CD4-positive, alpha-beta T cell (primary cell): ENCODE measurements at regions not wholly inside any gene's neighbourhood (a gene's known extent, or its start where the extent isn't known, plus 50 kb on each side); places are given as distances from the start of the nearest gene placed in this dataset.

Source experiments
- ATAC-seq: fragments of 200-7000 bp; cut with Tn5 transposase; one replicate; pipeline ENCODE4 v1.10.0; 2022; ENCODE audit warnings: mild to moderate bottlenecking; ENCODE audit not compliant: poor library complexity
- CTCF ChIA-PET: fragments of 350-600 bp; sonication (Branson Sonifier 250); formaldehyde crosslinking; loops from one replicate; lab custom pipeline; 2021; ENCODE audit warnings: antibody characterized with exemption, inconsistent platforms; lab: Charles Lee
- POLR2A ChIA-PET: fragments of 350-600 bp; sonication (Branson Sonifier 250); formaldehyde crosslinking; loops from one replicate; lab custom pipeline; 2021; ENCODE audit warnings: antibody characterized with exemption, inconsistent platforms; lab: Charles Lee
- DNase-seq, 14 experiments: peaks; one replicate each; pipeline ENCODE4 v3.0.0-alpha.2; 2013 to 2020; ENCODE audit warnings: mixed read lengths in 2 of 14
- H3K27ac ChIP-seq, 2 donors: one replicate each; pipeline versions ENCODE4 v1.5.1 to v1.7.0; 2013; ENCODE audit warnings: low read length in 2 of 2, low read depth in 1 of 2, mild to moderate bottlenecking in 1 of 2
- H3K27me3 ChIP-seq, 2 experiments: 1 replicate in 1 of 2; 2 replicates in 1 of 2; pipeline versions ENCODE4 v1.6.1 to v1.7.0; 2013; ENCODE audit warnings: low read length in 2 of 2, control low read depth in 1 of 2, mild to moderate bottlenecking in 1 of 2, moderate library complexity in 1 of 2; ENCODE audit not compliant: insufficient read depth in 2 of 2, control insufficient read depth in 1 of 2
- H3K36me3 ChIP-seq: one replicate; pipeline ENCODE4 v1.6.1; 2013; ENCODE audit warnings: low read length, control low read depth; ENCODE audit not compliant: insufficient read depth
- H3K4me1 ChIP-seq: one replicate; pipeline ENCODE4 v1.6.1; 2013; ENCODE audit warnings: low read length, control low read depth; ENCODE audit not compliant: insufficient read depth
- H3K4me3 ChIP-seq: one replicate; pipeline ENCODE4 v1.5.1; 2013; ENCODE audit warnings: mild to moderate bottlenecking, low read length, moderate library complexity
- H3K9me3 ChIP-seq, 2 experiments: 1 replicate in 1 of 2; 2 replicates in 1 of 2; pipeline versions ENCODE4 v1.6.1 to v1.7.0; 2013; ENCODE audit warnings: low read length in 2 of 2, mild to moderate bottlenecking in 2 of 2, control low read depth in 1 of 2, moderate library complexity in 1 of 2; ENCODE audit not compliant: control insufficient read depth in 1 of 2, insufficient read depth in 1 of 2
- H3K27ac Mint-ChIP-seq: one replicate; pipeline ENCODE4 v1.8.0; 2020; ENCODE audit warnings: mixed read lengths
- H3K27me3 Mint-ChIP-seq: one replicate; pipeline ENCODE4 v1.8.0; 2021; ENCODE audit warnings: mixed read lengths
- H3K36me3 Mint-ChIP-seq: one replicate; pipeline ENCODE4 v1.8.0; 2021; ENCODE audit warnings: low read depth, mixed read lengths
- H3K4me1 Mint-ChIP-seq: one replicate; pipeline ENCODE4 v1.8.0; 2021; ENCODE audit warnings: low read depth, mixed read lengths
- H3K4me3 Mint-ChIP-seq: one replicate; pipeline ENCODE4 v1.8.0; 2020; ENCODE audit warnings: mild to moderate bottlenecking, mixed read lengths
- H3K9me3 Mint-ChIP-seq: one replicate; pipeline ENCODE4 v1.8.0; 2020; ENCODE audit warnings: mixed read lengths
- intact Hi-C, 2 experiments: fragments of 100-400 bp; cut with DNase I in 1 of 2; cut with micrococcal nuclease in 1 of 2; formaldehyde crosslinking; loops; one replicate each; pipeline versions ENCODE4 v1.15.1 to v1.9.0; 2023 to 2025; cut with DNase I, micrococcal nuclease
- TF ChIP-seq, protein P1 (sequence below): fragments of 200-600 bp; IDR thresholded peaks from one replicate; pipeline ENCODE4 v1.8.0; 2022; ENCODE audit warnings: antibody characterized with exemption, mild to moderate bottlenecking

DNA sequence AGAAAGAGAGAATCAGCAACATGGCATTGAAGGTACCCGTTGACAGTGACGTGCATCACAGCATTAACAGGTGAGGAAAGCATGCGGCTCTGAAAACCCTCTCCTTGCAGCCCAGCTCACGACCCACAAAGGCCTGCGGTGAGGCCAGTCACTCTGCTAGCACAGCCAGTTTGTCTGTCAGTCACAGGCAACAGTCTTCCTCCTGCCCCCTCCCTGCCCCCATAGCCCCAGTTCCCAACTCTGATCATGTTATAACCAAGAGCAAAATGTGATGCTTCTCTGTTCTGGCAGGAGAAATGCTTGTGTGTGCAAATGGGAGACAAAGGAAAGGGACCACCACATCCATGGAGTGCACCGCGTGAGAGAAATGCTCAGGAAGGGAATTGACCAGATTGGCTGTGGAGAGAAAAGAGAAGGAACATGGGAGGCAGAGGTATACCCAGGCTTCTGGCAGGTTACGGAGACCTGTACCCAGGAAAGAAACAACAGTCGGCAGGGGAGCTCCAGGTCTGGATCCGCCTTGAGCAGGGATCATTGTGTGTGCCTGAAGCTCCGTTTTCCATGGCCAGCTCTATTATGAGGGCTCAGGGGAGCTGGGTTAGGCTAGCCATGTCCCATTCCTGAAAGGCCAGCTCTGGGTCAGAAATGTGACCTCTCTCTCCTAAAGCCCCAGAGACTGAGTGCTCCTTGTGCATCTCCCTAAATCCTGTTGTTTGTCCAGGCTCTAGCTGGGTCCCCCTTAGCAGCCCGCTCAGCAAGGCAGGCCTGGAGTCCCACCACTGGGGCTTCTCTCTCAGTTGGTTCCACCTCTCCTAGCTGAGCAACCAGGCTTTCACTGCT lies 139.7 kb upstream of the MAMLD1 start:
- TF ChIP-seq, protein P1, sequence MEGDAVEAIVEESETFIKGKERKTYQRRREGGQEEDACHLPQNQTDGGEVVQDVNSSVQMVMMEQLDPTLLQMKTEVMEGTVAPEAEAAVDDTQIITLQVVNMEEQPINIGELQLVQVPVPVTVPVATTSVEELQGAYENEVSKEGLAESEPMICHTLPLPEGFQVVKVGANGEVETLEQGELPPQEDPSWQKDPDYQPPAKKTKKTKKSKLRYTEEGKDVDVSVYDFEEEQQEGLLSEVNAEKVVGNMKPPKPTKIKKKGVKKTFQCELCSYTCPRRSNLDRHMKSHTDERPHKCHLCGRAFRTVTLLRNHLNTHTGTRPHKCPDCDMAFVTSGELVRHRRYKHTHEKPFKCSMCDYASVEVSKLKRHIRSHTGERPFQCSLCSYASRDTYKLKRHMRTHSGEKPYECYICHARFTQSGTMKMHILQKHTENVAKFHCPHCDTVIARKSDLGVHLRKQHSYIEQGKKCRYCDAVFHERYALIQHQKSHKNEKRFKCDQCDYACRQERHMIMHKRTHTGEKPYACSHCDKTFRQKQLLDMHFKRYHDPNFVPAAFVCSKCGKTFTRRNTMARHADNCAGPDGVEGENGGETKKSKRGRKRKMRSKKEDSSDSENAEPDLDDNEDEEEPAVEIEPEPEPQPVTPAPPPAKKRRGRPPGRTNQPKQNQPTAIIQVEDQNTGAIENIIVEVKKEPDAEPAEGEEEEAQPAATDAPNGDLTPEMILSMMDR = no peak
- intact Hi-C loops = no loop called here
- H3K9me3 Mint-ChIP-seq = no peaks in the 10 kb centered on the region
- no peaks in the 10 kb centered on the region for H3K27me3 Mint-ChIP-seq
- H3K27ac ChIP-seq = no peak overlapping the region
- ATAC-seq = no peak
- no peak overlapping the region for H3K27ac Mint-ChIP-seq
- no peak overlapping the region for H3K4me3 Mint-ChIP-seq
- H3K4me1 Mint-ChIP-seq = no peaks in the 10 kb centered on the region
- no peaks in the 10 kb centered on the region for H3K9me3 ChIP-seq
- no peaks in the 10 kb centered on the region for H3K27me3 ChIP-seq
- no peak for DNase-seq
- no peaks in the 10 kb centered on the region for H3K36me3 Mint-ChIP-seq
- no peaks in the 10 kb centered on the region for H3K4me1 ChIP-seq
- ChIA-PET CTCF (no interaction called here), POLR2A (no interaction called here)
- no peak overlapping the region for H3K4me3 ChIP-seq
- H3K36me3 ChIP-seq = no peaks in the 10 kb centered on the region

DNA sequence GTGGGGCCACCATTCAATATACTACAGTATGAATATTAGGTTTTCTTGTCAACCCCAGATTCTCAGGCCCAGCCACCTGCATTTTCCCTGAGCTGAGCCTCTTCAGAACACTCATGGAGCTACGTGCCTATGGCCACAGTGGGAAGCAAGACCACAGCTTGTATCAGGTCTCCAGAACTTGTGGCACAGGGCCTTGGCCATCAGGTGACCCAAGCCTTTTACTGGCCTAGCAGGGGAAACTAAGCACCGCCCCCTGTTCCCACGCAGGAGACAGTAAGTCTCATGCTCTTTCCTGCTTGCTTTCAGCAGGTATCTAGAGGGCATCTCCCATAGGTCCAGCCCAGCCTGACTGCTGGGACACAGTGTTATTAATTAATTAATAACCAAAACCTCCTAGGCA lies 138.4 kb upstream of the MAMLD1 start:
- TF ChIP-seq, protein P1 = no peak
- intact Hi-C loops = no loop called here
- DNase-seq (no peak), ATAC-seq (no peak)
- Mint-ChIP-seq H3K27ac (no peak overlapping the region), H3K27me3 (no peaks in the 10 kb centered on the region), H3K36me3 (no peaks in the 10 kb centered on the region), H3K9me3 (no peaks in the 10 kb centered on the region), H3K4me1 (no peaks in the 10 kb centered on the region), H3K4me3 (no peak overlapping the region)
- Histone ChIP-seq H3K27ac (no peak overlapping the region), H3K4me3 (no peak overlapping the region), H3K9me3 (no peaks in the 10 kb centered on the region), H3K36me3 (no peaks in the 10 kb centered on the region), H3K27me3 (no peaks in the 10 kb centered on the region), H3K4me1 (no peaks in the 10 kb centered on the region)
- ChIA-PET POLR2A (no interaction called here), CTCF (no interaction called here)

DNA sequence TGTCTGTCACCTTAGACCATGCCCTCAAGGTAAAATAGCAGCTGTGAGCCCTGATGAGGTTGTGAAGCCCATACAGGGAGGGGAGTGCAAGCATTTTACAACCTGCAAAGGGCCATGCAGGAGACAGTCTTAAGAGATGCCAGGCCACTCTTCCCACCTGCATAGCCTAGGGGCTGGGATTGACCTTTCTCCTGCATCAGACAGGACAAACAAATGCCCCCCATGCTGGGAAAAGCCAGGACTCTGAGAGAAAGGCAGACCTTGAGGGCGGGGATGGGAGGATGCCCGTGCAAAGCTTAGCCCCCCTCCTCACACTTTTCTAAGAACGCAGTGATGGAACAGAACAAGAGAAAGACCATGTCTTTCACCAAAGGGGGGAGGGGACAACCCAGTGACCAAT lies 137.9 kb upstream of the MAMLD1 start:
- H3K27ac ChIP-seq = no peak overlapping the region
- ChIA-PET CTCF (no interaction called here), POLR2A (no interaction called here)
- intact Hi-C loops = no loop called here
- TF ChIP-seq, protein P1 = no peak
- ATAC-seq = no peak
- no peaks in the 10 kb centered on the region for H3K36me3 ChIP-seq
- Mint-ChIP-seq H3K4me3 (no peak overlapping the region), H3K27me3 (no peaks in the 10 kb centered on the region), H3K9me3 (no peaks in the 10 kb centered on the region), H3K4me1 (no peaks in the 10 kb centered on the region), H3K36me3 (no peaks in the 10 kb centered on the region), H3K27ac (no peak overlapping the region)
- no peak overlapping the region for H3K4me3 ChIP-seq
- no peaks in the 10 kb centered on the region for H3K4me1 ChIP-seq
- no peaks in the 10 kb centered on the region for H3K9me3 ChIP-seq
- no peaks in the 10 kb centered on the region for H3K27me3 ChIP-seq
- no peak for DNase-seq
